Left cardiac atrium (tissue), 4 donors: ENCODE measurements at regions not wholly inside any gene's neighbourhood (a gene's known extent, or its start where the extent isn't known, plus 50 kb on each side); places are given as distances from the start of the nearest gene placed in this dataset.

Source experiments
- ATAC-seq, 2 donors: fragments of 200-7000 bp; cut with Tn5 transposase; one replicate each; pipeline ENCODE4 v1.9.1; 2020; ENCODE audit warnings: mild to moderate bottlenecking in 2 of 2, moderate library complexity in 2 of 2
- DNase-seq: peaks from one replicate; pipeline ENCODE4 v3.0.0-alpha.2; 2020
- intact Hi-C, 2 donors: fragments of 100-400 bp; cut with DNase I; formaldehyde crosslinking; loops; one replicate each; pipeline versions ENCODE4 v1.14.1 to v1.15.1; 2022 to 2023
- donor health status: DM: no; HTN: yes; CAD: no.
- donor health status: DM: no; HTN: yes; CAD: no; lungs with severe emphysema.
- donor health status: DM: yes; HTN: yes; CAD: no.
- donor health status: Dilated cardiomyopathy.

- intact Hi-C loops, result no loop called here
- DNase-seq, result no peak
- no peak for ATAC-seq
Measured at GRCh38 chr22:48453171-48453570, 1374.5 kb downstream of the BRD1 start.

- DNase-seq, result no peak
- intact Hi-C loops, result no loop called here
- no peak for ATAC-seq
Measured at GRCh38 chr22:48452766-48453165, 1374.9 kb downstream of the BRD1 start.

- DNase-seq (no peak), ATAC-seq (no peak)
- intact Hi-C loops, result no loop called here
Measured at GRCh38 chr22:48451891-48452290, 1375.8 kb downstream of the BRD1 start.

- no peak for DNase-seq
- no peak for ATAC-seq
- intact Hi-C loops, result no loop called here
Measured at GRCh38 chr22:48450188-48450825, 1377.4 kb downstream of the BRD1 start.

GRCh38 chr22:48449466-48450187, 1378.0 kb downstream of the BRD1 start:
- ATAC-seq (no peak), DNase-seq (no peak)
- intact Hi-C loops, result no loop called here

- DNase-seq (no peak), ATAC-seq (no peak)
- intact Hi-C loops, result no loop called here
Measured at GRCh38 chr22:48448821-48449220, 1378.9 kb downstream of the BRD1 start.

GRCh38 chr22:48445113-48445827, 1382.4 kb downstream of the BRD1 start:
- intact Hi-C loops, result no loop called here
- no peak for ATAC-seq

GRCh38 chr22:48444320-48445112, 1383.2 kb downstream of the BRD1 start:
- no peak for DNase-seq
- intact Hi-C loops, result no loop called here

More at GRCh38 chr22:48445113-48445827, 1382.4 kb downstream of the BRD1 start:
- DNase-seq, result no peak

GRCh38 chr22:48443680-48444079, 1384.0 kb downstream of the BRD1 start:
- DNase-seq, result no peak
- intact Hi-C loops, result no loop called here

More at GRCh38 chr22:48444320-48445112, 1383.2 kb downstream of the BRD1 start:
- no peak for ATAC-seq

GRCh38 chr22:48442663-48443062, 1385.0 kb downstream of the BRD1 start:
- intact Hi-C loops, result no loop called here
- ATAC-seq, result no peak
- DNase-seq, result no peak

More at GRCh38 chr22:48443680-48444079, 1384.0 kb downstream of the BRD1 start:
- ATAC-seq, result no peak

GRCh38 chr22:48441553-48441850, 1386.2 kb downstream of the BRD1 start:
- ATAC-seq (no peak), DNase-seq (no peak)
- intact Hi-C loops, result no loop called here

GRCh38 chr22:48440673-48441552, 1386.8 kb downstream of the BRD1 start:
- ATAC-seq (no peak), DNase-seq (no peak)
- intact Hi-C loops, result no loop called here

- intact Hi-C loops, result no loop called here
- ATAC-seq, result no peak
- no peak for DNase-seq
Measured at GRCh38 chr22:48440176-48440575, 1387.5 kb downstream of the BRD1 start.

- intact Hi-C loops, result no loop called here
- DNase-seq, result no peak
- ATAC-seq, result no peak
Measured at GRCh38 chr22:48439560-48440135, 1388.0 kb downstream of the BRD1 start.

GRCh38 chr22:48438800-48439559, 1388.7 kb downstream of the BRD1 start:
- no peak for ATAC-seq
- DNase-seq, result no peak
- intact Hi-C loops, result no loop called here

- ATAC-seq, result no peak
Measured at GRCh38 chr22:48438096-48438495, 1389.6 kb downstream of the BRD1 start.

GRCh38 chr22:48436201-48436931, 1391.3 kb downstream of the BRD1 start:
- no peak for ATAC-seq
- intact Hi-C loops, result no loop called here
- DNase-seq, result no peak

More at GRCh38 chr22:48438096-48438495, 1389.6 kb downstream of the BRD1 start:
- no peak for DNase-seq
- intact Hi-C loops, result no loop called here
